GM19463 (cell line): ENCODE measurements at regions not wholly inside any gene's neighbourhood (a gene's known extent, or its start where the extent isn't known, plus 50 kb on each side); places are given as distances from the start of the nearest gene placed in this dataset.

Source experiments
- ATAC-seq: cut with Tn5 transposase; IDR thresholded peaks from one replicate; pipeline ENCODE4 v1.9.1; 2021; ENCODE audit warnings: mild to moderate bottlenecking, moderate library complexity; ENCODE audit not compliant: unreplicated experiment

DNA sequence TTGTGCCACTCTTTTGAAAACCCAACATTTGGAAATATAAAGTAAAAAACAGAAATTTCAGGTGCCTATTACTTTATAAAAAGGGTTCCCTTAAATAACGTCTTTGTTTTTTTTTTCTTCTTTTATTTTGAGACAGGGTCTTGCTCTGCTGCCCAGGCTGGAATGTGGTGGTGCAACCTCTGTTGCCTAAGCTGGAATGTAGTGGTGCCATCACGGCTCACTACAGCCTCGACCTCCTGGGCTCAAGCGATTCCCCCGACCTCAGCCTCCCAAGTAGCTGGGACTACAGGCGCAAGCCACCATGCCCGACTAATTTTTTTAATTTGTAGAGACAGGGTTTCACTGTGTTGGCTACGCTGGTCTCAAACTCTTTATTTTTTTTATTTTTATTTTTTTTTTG is 110.2 kb upstream of the HNRNPU start:
- ATAC-seq: no peak

DNA sequence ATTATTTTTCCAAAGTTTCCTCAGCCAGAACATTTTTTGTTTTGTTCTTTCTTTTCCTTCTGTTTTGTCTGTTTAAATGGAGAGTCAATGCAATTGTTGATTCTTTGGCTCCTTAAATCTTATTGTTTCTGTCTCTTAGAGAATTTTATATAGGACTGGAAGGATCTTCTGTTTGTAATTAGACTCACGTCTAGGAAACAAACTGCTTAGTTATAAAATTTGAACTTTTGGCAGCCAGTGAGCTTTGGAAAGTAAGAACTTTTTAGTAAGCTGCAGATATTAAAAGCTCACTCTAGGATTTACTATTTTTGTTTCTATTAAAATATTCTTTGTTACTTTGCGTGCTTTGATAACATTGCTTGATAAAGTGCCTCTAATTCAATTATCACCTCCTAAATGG is 109.8 kb upstream of the HNRNPU start:
- ATAC-seq: no peak

DNA sequence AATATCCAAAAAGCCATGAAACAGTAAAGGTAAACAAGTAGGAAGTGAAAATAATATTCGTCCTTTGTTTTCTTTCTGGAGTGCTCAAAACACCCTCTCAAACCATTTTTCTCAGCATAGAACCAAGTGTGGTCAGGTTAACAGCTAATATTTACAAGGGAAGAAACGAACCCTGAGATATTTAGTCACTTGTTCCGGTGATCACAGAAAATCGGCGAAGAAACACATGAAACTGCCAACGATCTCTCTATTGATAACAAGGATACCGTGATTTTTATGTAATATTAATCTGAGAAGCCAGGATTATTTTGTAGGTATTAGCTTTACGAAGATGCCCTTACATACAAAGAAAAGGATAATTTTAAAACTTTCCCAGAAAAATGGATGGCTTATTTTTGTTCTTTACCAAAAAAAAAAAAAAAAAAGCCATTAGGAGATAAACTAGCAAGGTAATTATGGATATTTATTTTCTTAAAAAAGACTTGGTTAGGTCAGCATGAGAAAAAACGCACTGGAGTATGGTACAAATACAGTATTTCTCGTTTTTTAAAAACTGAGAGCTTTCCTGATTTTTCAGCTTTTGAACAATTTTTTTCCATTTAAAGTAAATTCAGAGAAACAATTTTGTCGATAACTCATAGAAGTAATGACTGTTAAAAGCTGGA is 107.3 kb upstream of the HNRNPU start:
- ATAC-seq: no peak

DNA sequence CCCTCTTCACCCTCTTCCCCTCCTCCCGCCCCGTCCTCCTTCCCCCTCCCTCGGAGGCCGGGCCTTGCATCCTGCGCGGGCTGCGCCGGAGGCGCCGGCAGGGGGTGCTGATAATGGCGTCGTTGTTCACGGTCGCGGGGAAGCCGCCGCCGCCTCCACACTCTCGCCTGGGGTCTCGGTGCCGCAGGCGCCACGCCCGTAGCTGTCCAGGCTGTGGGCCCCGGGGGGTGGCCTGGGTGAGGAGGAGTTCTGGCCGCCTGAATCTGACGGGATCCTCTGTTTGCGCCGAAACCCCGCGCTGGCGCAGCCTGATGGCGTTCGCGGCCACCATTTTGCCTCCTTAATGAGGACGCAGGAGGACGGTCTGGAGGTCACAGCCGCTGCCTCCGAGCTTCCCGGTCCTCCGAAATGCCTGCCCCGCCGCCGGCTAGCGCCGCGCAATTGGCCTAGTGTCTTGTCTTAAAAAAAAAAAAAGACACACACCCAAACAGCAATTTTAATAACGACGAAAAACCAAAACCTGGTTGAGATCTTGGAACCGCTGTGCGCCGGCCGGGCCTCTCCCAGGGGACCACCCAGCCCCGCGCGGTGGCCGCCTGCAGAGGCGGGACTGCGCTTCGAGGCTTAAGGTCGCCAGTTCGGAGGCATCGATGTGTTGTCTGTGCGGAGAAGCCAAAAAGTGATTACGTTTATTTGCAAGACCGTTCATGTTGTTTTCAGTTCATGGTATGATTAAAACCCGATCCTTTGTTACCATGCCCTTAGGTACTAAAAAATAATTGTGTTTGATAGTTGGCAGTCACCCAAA is 106.6 kb upstream of the HNRNPU start:
- ATAC-seq: peak; percentile 69

DNA sequence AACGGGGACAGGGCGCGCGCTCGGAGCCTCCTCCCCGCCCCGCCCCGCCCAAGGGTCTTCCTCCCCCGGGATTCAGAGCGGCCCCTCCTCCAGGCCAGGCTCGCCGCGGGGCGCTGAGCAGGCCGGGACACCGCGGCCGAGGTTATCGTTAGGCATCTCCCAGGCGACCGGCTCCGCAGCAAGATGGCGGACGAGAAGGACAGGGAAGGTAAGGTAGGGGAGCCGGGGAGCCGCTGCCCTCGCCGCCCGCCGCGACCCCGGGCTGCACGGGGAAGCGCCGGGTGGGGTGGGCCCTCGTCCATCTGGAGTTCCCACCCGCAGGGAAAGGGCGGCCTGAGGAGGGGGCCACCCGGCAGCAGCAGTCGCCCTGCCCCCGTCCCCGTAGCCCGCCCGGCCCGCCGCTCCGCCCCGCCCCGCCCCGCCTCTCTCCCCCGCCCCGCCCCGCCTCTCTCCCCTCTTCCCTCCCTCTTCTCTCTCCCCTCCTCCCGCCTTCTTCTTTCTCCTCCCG is 105.9 kb upstream of the HNRNPU start:
- peak; percentile 60 for ATAC-seq

DNA sequence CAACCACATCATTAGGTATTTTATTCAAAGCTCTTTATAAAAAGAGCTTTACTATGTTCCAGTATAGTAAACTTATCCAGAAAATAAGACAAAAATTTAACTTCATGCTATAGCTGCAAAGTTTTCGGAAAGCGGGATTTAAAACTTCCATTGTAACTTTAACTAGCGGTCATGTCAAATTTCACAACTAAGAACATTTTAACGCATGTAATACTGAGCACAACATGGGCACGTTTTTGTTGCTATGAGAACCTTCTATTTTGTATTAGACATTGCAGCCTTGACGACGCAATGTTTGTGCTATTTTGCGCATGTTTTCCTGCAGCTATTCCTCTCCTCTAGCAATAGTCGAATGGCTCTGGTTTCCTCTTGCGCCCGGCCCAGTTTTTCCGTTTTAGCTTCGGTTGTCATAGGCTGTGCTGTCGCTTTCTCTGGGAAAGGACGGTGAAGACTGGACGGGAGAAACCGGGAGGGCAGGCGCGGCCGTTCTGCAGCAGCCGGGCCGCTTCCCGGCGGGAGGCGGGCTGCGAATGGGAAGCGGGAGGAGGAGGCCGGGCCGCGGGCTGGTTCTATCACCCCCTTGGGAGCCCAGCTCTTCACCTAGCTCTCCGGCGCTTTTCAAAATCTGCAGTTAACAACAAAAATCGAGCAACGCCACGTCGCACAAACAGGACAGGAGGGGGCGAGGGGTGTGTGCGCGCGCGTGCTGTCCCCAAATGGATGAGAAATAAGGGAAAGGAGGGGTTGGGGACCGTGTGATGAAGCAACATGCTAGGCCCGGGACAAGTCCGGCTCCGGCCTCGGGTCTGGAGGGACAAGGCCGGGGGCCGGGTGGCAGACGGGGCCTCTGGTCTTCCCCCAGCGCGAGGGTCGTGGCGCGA is 105.3 kb upstream of the HNRNPU start:
- peak; percentile 17 for ATAC-seq

DNA sequence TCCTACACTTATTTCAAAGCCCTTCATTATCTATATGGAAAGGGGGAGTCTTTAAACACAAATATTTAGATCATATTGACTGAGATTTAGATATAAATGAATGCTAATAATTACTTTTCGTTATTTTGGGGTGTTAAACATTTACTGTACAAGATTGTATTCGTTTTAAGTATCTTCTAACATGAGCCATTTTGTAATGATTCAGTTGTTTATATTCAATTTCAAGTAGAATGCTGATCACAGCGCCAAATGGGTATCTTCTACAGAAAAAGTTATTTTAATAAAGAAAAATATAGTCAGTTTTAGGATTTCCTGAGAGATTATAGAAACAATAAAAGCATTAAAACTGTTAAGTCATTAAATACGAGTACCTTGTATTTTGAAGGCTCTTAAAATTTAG is 104.5 kb upstream of the HNRNPU start:
- ATAC-seq: no peak

DNA sequence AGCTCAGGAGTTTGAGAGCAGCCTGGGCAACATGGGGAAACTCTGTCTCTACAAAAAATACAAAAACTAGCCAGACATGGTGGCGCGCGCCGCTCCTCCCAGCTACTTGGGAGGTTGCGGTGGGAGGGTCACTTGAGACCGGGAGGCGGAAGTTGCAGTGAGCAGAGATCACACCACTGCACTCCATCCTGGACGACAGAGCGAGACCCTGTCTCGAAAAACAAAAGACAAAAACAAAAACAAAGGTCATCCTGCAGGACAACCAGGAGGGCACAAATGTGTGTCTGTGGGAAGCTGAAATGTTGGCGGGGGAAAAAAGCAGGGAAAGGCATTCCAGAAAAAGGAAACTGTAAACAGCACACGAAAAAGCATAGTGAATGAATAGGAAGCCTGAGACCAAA is 104.1 kb upstream of the HNRNPU start:
- no peak for ATAC-seq

DNA sequence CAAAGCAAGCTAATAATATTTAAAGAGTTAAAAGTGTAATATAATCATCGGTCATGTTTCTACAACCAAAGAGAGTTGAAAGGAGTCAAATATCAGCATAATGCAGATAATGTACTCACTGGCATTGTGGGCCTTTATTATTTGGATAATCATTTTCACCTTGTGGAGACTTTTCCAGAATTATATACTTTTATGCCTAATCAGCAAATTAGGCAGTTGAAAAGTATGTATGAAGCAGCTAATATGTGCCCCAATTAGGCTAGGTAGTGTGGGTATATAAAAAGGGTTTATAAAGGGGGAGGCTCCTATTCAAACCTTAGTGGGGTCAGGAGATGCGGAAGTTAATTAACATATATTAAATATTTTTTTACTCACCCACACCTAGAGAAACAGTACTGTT is 102.8 kb upstream of the HNRNPU start:
- ATAC-seq: no peak

DNA sequence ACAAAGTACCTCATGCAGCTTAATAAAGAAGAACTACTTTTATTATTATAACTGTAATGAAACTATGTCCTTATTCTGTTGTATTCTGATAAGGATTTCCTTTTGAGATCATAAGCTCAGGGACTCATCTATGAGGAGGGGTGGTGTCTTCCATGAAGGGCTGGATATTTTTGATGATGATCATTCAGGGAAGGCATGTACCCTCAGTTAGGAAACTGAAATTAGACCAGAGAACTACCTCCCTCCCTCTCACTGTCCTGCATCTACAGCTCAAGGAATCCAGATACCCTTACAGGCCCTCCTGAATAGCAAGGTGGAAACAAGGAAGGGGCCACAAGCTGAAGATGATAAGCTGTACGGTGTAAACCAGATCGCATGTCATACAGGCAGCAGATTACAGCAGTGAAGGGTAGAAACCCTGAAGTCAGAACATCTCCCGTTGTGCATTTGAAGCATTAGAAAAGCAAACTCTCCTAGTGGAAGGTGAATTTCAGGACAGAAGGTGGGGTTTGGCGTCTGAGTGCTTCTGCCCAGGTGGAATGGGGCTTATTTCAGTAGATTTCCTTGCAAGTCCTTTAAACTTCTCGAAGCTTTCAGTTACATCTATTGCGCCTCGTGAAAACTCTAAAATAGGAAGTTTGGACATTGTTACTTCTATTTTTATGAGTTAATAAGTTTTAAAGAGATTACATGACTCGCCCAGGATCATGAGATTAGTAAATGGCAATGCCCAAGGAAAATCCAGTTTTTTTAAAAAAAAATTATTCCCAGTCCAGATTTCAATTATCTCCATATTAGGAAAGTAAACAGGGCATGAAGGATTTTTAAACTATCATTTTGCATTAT is 101.1 kb upstream of the HNRNPU start:
- ATAC-seq: no peak

DNA sequence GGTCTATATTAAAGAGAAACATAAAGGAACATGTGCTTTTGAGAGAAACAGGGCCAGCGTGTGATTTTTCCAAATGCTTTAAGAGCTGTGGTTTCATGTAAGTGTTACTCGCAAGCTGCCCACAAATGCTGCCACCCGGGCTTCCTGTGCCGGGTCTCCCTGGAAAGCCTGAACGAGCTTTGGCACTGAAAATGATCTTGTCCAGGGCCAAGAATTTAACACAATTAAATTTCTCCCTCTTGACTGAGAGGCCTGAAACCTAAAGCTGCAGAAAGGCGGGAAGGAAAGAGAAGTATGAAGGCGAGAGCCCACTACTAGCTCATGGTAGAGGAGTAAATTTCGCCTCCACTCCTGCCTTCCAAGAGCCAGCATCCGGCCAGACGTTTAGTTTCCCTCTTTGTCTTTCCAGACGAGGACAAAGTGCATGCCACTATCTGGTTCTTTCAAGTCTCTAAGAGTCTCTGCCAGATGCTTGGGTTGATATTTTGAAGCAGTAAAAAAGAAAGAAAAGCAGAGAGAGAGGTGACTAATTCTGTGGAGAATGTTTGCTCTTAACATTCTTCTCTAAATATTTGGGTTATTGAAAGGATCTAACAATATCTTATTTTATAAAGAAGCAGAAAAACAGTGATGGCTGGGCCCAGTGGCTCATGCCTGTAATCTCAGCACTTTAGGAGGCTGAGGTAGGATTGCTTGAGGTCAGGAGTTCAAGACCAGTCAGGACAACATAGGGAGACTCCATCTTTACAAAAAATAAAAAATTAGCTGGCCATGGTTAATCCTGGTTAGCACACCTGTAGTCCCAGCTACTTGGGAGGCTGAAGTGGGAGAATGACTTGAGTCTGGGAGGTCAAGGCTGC is 100.0 kb upstream of the HNRNPU start:
- no peak for ATAC-seq

DNA sequence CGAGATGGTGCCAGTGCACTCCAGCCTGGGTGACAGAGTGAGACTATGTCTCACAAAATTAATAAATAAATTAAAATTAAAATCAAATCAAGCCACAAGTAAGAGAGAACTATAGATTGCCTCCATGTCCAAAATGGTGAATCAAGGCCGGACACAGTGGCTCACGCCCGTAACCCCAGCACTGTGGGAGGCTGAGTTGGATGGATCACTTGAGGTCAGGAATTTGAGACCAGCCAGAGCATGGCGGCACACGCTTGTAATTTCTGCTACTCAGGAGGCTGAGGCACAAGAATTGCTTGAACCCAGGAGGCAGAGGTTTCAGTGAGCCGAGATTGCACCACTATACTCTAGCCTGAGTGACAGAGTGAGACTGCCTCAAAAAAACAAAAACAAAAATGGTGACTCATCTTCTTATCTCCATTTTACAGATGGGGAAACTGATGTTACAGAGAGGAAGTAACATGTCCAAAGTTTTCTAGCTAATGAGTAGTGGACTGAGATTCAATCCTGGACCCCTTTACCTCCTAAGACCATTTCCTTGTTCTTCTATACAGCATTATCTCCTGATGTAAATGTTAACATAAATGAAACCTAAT is 99.0 kb upstream of the HNRNPU start:
- no peak for ATAC-seq

DNA sequence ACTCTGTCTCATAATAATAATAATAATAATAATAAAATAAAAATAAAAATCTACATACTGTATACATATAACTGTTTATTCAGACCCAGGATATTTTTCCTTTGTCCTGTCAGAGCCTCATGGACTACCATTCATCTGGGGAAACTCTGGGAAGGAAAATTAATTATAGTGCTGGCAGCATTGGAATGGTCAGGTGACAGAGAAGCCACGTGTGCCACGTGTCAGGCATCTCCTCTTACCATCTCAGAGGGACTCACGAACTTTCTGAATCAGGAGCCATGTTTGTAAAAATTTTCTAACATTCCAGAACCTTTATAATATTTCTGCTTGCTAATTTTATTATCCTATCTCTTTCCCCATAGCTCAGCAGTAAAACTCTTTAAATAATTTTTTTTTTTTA is 97.8 kb upstream of the HNRNPU start:
- no peak for ATAC-seq

DNA sequence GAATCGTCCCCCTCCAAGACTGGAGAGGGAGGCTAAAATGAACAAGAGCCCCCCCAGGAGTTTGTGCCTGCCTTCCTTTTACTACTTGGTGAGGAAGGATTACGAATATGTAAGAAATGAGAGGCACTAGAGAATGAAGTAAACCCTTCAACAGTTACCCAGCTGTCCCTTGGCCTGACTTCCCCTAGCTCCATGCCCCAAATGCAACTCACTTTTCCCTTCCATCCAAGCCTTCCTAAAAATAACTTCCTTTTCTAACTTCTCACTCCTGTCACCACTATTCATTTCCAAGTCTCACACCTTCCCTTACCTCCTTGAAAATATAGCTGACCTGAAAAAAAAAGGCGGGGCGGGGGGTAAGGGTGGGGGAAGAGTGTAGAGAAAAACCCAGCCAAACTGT is 96.6 kb upstream of the HNRNPU start:
- ATAC-seq: no peak

DNA sequence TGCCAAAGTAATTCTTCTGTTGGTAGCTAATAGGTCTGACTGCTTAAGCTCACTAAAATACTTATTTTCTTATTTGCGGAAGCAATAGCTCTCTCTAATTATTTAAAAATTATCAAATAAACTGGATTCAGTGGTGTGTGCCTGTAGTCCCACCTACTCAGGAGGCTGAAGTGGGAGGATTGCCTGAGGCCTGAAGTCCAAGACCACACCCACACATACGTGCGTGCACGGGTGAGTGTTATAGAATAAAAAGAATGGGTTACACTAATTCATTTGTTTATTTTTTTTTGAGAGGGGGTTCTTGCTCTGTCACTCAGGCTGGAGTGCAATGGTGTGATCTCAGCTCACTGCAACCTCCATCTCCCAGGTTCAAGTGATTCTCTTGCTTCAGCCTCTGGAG is 94.2 kb upstream of the HNRNPU start:
- no peak for ATAC-seq

DNA sequence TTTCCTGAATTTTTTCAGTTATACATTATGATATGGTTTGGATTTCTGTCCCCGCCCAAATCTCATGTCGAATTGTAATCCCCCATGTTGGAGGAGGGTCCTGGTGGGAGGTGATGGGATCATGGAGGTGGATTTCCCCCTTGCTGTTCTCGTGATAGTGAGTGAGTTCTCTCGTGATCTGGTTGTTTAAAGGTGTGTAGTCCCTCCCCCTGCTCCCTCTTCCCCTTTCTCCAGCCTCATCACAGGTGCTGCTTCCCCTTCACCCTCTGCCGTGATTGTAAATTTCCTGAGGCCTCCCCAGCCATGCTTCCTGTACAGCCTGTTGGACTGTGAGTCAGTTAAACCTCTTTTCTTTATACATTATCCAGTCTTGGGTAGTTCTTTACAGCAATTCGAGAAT is 93.2 kb upstream of the HNRNPU start:
- ATAC-seq: no peak

DNA sequence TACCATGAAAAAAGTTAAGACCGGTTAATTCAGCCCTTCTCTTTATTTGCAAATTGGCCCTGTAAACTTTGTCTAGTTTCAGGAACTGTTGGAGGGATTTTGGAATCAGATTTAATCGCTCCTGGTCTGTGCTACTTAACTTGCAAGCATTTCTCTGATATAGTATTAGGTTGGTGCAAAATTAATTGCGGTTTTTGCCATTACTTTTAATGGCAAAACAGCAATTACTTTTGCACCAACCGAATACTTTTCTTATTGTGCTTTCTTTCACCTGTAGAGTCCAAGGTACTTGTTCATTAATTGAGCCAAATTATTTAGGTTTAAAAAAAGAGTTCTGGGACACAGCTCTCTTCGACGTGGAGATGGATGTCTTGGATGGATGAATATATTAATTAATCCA is 92.8 kb upstream of the HNRNPU start:
- no peak for ATAC-seq

DNA sequence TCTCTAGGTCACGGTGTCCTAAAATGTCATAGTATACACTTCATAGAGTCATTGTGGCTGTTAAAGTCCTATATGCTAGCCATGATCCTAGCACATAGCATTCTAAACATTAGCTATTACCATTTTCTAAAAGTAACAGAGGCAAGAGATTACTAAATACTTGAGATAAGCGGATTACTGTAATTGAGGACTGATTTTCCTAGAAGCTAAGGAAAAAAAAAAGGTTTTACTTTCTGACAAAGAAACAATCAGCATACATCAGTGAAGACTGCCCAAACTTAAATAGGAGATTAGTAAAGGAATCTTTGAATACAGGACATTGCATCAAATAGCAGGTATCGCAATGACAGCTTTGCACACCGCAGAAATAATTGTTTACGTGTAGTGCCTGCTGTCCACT is 91.3 kb upstream of the HNRNPU start:
- no peak for ATAC-seq

DNA sequence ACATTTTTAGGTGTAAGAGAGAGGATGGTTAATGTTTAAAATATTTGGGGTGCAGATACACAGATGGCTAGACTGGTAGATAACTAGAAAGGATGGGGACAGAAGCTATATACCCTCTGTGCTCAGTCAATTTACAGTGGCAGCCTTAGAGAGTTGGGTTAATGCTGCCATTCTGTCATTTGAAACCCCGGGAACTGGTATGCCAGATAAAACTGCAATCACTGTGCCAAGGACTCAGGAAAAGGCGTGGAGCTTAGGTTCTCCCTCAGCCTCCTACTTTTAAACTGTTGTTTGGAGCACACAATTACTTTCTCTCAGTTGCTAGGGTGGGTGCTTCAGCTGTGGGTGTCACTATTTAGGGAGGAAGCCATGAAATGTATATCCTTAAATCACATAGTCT is 90.0 kb upstream of the HNRNPU start:
- no peak for ATAC-seq
